Suppressor macrophage treated with lipopolysaccharide for 4 hours (primary cell): ENCODE measurements at regions not wholly inside any gene's neighbourhood (a gene's known extent, or its start where the extent isn't known, plus 50 kb on each side); places are given as distances from the start of the nearest gene placed in this dataset.

Experiments used
- DNase-seq: peaks from one replicate; pipeline ENCODE4 v3.0.0-alpha.2; 2020

DNA sequence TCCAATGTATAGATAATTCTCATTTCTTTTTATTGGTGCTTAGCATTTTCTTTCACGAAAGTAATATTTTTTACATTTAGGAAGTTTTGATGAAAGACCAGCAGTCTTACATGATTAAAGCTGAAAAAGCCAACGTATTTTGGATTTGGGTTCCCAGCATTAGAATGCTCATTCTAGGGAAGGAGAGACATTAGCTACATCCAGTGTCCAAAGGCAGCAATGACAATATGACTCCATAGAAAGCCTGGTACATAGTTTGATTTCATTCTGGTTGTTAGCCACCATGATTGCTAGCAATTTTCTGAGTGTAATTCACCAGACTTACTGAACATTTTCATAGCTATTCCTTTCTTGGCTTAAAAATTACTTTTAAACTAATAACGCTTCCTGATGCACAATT, 1397.5 kb downstream of the PCDH7 start:
- no peak for DNase-seq

DNA sequence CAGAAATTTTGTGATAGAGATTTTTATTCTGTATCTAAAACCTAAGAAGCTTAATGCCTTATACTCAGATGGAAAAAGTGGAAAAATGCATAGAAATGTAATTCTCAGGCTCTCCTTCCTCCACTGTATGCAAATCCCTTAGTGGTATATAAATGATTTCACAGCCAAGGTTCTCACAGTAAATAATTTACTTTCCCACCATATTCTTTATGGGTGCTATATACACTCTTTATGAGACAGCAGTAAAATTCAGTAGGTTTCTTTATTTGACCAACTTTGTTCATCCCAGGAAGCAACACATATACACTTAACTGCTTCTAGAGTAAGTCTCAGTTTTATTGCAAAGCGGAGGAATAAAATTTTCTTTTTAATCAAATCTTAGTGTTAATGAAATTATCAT, 1399.7 kb downstream of the PCDH7 start:
- DNase-seq = no peak

DNA sequence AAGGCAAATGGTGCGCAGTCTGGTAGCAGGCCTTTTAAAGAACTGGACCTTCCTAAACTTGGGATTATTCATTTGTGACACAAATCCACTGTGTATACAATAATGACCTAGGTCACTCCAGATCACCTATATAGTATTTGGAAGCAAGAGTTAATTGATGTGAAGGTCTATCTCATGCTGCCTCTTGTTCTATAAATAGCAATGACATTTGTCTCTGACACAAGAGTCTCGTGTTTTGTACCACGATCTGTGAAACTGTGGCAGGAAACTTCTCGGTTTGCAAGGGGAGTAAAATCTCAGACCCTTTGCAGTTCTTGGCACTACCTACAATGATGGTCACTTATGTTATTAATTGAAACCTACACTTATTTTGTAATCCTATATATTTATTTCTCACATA, 1408.4 kb downstream of the PCDH7 start:
- DNase-seq = no peak

DNA sequence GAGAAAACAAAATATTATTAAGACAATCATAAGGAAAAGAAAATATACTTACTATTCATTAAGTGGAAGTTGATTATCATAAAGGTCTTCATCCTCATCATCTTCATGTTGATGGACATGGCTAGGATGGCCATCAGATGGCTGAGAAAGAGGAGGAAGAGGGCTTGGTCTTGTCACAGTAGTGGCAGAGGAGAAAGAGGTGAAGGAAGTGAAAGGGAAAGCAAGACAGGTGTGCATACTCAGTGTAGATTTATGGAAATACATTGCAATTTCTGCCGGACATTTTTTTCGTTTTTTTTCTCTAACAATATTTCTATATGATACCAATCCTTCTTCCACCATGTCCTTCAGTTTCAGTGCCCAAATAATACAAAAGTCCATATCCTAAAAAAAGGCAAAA, 1409.8 kb downstream of the PCDH7 start:
- no peak for DNase-seq

DNA sequence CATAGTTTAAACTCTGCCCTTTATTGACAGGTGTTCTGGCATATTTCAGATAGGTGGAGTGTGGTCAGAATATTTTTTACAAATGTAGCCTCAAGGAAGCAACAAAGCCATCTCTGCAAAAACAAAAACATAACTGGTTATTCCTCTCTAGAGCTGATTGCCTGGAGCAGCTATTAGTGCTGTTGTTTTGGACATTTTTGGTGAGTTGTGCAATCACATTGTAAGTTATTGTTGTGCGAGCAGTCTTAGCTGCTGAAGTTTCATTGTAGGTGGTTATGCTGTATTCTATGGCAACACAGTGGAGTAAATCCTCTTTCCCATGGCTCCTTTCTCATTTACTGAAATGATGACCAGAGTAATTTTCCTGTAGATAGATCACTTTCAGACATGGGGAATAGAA, 1413.0 kb downstream of the PCDH7 start:
- DNase-seq = no peak

DNA sequence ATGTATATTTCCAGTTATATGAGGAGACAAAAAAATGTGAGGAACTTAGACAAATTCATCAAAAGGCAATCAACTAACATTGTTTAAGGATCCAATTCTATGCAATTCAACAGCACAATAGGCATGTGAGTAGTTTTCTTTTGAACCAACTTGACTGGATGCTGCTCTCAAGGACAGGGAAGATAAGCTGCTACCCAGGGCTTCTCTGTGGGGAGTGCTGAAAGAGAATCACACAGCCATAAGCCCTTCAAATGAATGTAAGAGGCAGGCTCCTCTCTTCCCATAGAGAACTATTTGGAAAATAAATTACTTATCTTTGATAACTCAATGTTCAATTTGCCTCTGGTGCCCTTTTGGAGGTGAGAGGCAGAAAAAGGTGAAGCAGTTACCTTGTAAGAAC, 1413.6 kb downstream of the PCDH7 start:
- no peak for DNase-seq

DNA sequence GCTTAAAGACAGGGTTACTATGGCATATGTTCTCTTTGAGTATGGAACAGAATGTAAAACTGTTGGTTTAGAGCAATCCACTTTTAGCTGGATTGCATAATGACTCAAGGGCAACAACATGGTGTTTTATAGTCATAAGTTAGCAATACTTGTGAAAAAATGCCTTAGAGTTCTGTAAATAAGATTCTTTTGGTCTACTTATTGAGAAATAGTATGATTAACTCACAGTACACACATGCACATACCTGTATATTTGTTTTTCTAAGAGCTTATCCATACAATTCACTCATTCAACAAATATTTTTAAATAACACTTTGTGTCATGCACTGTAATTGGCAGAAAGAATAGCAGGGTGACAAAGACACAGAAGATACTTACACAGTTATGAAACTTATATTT, 1415.5 kb downstream of the PCDH7 start:
- DNase-seq = no peak

DNA sequence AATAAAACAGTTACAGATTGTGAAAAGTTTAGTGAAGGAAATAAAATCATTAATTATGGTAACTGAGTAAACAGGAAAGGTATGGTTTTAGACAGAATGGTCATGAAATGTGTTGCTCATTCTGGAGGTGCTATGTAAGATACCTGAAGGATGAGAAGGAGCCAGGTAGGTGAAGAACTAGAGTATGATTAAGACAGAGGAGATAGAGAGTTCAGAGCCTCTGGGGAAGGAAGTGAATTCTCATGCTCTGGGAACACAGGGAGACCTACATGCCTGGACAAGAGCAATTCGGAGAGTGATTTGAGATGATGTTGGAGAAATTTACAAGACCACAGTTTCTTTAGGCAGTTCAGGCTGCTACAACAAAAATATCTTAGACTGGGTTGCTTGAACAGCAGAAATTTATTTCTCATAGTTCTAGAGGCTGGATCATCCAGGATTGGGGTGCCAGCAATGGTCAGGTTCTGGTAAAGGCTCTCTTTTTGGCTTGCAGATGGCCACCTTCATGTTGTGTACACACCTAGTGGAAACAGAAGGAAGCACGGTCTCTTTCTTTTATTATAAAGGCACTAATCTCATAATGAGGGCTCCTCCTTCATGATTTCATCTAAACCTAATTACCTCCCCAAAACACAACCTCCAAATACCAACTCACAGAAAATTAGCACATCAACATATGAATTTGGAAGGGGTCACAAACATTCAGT, 1416.1 kb downstream of the PCDH7 start:
- no peak for DNase-seq

DNA sequence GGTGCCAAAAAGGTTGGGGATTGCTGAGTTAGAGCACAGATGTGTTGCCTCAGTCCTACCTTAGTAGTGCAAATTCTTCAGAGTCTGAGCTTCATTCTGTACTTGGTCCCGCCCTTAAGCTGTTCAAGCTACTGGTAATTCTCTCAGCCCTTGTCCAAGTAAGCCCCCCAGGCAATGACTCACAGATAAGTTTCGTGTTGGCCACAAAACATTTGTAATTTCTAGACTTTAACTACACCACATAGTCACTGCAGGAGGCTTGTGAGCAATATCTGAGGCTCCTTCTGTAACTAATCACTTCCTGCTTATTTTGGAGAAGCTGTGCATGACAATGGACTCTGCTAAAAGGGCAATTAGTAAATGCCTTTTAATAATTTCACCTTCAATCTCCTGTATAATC, 1420.5 kb downstream of the PCDH7 start:
- no peak for DNase-seq

DNA sequence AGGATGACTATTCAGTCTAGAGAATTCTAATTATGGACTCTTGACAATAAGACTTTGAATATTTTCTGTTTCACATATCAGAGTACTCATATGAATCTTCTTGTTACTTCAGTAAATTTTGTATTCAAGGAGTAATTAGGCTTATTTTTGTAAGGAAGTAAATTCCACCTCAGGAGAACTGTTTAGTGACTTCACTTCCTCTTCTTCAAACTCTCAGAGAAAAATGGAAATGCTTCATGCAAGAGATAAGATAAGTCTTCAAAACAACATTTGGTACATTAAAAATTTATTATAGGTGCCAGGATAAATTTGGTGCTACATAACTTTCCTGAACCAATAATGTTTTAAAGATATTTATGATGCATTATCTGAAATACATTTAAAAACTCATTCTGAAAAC, 1421.9 kb downstream of the PCDH7 start:
- DNase-seq = no peak

DNA sequence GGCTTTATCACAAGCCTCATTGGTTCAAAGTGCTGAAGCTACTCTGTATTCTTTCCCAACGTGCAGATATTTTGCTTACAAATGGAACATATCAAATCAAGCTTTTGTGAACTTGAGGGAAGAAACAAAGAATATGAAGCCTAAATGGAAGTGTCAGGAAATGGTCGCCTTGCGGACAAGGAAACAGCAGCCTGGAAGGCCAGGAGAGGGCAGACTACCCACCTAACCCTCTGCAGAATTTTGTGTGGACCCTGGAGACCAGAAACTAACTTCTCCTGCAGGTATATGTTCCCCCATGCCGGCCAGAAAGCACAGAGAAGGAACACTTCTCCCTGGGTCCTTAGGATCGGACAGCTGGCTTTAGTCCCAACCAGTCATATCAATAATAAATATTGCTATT, 1425.8 kb downstream of the PCDH7 start:
- DNase-seq = no peak

DNA sequence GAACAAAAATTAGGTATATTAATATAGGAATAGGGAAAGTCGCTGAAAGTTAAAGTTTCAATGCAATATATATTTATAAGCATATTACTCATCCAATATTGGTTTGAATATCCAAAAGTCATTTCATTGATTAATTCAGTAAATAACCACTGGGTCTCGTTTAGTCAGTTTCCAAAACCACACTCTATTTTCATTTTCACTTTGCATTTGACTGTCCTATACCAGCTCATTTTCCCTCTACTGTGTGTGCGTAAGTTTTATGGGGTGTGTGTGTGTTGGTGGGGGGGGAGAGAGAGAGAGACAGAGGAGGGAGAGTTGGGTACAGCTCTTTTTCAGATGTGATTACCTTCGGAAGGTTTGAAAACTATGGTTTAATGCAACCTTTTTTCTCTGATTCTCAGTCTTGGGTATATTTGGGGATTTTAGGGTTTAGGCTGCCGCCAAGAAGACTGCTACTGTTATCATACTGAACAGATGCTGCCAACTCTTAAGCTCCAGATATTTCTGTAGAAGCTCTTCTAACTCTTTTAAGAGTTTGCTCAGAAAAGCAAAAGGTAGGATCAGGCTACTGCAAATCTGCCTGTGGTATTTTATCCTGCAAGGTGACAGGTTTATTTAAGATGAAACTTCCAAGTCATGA, 1427.4 kb downstream of the PCDH7 start:
- no peak for DNase-seq

DNA sequence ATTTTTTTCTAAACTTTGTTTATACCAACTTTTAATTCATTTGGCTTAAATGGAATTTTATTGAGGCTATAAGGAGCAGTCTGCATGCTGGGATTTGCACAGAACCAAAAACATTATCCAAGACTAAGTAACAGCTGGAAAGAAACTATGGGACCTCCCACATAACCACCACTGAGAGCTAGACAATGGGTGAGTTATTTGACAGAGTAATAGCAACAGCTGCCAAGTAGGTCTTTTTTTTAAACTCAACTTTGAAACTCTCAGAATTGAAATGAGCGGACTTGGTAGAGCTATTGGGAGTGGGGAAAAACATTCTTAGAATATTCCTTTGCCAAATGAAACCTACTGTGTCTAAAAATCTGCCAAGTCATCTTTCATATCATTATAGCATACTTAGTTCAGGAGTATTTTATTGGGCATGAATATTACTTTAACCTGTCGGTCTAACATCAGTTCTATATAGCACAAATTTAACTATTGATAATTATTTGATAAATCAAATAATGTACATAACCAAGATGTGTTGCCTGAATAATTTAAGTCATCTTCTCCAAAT, 1428.0 kb downstream of the PCDH7 start:
- no peak for DNase-seq

DNA sequence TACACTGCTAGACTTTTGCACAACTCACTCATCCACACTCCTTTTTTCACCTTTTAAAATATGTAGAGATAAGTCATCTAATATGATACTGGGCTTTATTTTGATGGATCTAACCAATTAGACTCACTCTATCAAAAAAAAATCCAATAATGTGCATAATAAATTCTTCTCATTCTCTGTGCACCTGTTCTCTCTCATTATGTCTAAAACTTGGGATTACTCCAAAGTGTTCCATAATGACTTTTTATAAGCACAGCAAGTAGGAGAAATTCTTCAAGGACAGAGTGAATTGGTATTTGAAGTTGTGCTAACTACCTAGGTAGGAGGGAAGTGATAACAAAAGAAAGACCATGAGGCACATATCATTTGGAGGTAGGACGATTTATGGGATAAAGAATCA, 1438.8 kb downstream of the PCDH7 start:
- DNase-seq = no peak

DNA sequence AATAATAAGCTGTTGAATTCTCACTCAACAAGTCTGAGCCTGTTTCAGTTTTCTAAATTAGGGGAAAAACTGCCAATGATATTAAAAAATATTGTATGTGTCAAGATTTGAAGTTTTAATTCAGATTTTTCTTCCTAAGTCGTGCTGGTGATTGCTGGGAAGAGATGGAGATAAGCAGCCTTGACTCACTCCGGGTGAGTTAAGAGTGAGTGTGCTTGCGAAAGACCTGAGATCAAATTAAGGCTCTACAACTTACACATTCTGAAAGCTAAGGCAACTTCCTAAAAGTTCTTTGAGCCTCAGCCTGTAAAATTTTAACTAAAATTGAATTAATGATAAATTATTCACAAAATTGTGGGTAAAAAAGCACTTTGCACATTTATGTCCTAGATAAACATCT, 1441.2 kb downstream of the PCDH7 start:
- DNase-seq = no peak

DNA sequence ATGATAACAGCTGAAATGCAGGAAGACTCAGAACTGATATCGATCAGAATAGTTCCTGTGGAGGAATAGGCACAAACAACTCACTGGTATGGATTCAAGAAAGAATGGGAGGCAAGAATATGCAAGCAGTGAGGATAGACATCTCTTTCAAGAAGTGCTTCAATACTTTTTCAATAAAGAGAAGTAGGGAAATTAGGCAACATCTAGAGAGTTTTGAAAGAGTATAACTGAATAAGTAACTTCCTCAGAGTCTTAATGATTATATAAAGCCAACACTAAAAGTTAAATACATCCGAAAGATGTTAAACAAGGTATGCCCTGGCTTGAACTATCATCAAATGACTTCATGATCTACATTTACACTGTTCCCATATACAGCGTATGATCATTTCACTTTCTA, 1443.0 kb downstream of the PCDH7 start:
- DNase-seq = no peak

DNA sequence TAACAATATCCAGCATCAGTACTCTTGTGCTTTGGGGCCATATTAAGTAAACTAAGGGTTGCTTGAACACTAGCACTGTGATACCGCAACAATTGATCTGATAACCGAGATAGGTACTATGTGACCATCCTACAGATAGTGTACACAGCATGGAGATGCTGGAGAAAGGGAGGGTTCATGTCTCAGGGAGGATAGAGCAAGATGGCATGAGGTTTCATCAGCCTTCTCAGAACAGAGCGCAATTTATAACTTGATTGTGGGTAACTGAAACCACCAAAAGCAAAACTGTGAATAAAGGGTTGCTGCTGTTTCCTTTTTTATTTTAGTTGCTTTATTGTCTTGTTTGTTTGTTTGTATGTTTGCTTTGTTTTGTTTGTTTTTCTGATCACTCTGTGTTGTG, 1449.7 kb downstream of the PCDH7 start:
- no peak for DNase-seq

DNA sequence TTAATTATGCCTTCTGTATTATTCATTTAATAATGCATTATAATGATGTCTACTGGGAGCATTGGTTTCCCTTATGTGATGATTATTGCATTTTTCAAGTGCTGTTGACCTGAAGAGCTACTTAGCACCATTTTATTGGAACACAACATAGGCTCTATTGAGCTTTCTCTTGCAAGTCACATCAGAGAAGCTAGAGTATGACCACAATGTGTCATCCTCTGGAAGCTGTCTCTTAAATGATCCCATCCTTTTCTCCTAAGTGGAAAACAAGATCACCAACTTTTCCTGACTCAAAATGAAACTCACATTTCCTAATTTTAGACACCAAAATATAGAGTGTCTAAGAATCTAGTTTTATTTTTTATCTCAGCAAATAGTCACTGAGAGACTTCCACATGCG, 1451.9 kb downstream of the PCDH7 start:
- no peak for DNase-seq

DNA sequence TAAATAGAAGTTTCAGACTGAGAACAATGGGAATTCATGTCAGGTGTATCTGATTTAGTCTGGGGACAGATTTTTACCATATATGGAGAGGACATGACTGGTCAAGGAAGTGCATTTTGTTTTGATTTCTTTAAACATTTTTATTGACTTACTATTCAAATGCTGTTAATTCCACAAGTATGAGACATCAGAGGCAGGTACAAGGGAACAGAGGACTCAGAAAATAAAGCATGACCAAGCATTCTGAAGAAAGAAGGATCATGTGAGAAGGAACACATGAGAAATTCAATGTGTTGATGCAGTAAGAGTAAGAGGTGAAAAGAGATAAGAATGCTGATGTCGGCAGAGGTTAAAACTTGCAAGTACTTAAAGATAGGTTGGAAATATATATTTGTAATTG, 1452.6 kb downstream of the PCDH7 start:
- DNase-seq = no peak

DNA sequence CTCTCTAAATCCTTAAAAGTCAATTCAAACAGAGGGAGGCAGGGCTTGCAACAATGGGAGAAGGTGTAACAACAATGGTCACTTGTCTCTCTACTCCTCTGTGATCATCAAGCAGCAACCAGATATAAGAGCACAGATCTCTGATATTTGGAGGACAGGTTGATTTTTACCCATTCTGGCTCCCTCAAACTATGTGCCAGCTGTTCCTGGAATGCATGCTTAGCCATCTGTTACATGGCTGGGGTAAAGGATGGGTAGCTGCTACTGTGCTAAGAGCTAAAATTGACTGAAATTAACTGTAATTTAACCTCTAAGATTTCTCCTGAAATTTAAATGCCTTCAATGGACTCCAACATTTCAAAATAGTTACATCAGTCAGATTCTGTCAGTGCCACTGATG, 1459.9 kb downstream of the PCDH7 start:
- no peak for DNase-seq

DNA sequence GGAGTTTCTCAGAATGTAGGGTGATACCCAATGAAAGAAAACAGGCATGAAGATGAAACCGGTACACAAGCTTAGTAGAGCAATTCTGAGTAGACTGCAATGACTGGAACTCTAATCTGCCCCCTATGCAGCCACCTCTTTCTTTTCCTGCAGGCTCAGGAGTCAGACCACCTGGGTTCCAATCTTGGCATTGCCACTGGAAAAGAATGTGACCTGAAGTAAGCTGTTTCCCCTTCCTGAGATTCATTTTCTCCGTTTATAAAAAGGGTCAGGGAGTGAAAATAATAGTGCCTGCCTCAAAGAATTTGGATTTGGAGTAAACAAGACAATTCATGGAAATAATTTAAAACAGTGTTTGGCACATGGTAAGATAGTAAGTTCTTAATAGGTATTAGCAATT, 1464.0 kb downstream of the PCDH7 start:
- no peak for DNase-seq

DNA sequence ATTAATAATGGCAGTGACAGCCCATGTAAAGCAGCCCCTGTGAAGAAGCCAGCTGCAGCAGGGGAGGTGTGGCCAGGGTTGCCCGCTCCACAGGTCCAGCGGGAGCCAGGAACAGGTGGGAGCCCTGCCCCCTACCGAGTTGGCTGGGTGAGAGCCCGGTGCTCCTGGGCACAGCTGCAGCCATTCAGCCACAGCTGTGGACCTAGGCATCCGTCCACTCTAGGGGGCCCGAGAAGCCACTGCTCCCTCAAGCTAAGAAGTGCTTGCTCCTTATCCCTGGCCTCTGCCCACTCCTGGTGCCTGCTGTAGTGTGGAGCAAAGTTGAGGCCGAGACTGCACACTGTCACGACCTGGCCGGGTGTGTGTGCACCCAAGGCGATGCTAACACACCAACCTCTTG, 1469.0 kb downstream of the PCDH7 start:
- DNase-seq = no peak

DNA sequence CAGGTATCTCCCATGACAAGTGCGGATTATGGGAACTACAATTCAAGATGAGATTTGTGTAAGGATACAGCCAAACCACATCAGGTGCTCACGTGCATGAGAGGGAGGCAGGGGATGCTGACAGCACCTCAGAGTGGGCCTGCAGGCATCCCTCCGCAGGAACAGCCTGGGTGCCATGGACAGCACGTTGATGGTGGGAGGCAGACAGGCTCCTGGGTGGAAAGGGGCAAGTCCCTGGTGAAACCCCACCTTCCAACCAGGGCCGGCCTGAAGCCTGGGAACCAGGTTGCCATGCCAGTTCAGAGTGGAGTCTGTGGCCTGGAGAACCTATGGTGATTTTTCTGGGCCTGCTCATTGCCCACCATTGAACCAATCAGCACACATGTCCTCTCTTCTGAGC, 1469.6 kb downstream of the PCDH7 start:
- DNase-seq = no peak

DNA sequence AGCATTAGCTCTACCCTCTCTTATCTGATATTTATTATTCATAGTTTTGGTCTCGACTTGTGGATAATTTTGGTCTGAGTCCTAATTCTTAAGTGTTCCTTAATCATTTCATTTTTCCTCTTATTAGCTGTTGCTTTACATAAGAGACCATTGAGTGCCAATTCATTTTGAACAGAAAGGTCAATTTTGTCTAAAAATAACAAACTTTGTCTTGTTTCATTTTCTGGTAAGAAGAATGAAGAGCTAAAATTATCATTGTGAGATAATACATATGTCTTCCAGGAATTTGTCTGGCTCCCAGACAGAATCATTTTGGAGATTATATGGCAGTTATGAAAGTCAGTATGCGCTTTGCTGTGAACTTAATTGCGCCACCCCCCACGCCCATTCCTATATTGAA, 1471.8 kb downstream of the PCDH7 start:
- DNase-seq = no peak

DNA sequence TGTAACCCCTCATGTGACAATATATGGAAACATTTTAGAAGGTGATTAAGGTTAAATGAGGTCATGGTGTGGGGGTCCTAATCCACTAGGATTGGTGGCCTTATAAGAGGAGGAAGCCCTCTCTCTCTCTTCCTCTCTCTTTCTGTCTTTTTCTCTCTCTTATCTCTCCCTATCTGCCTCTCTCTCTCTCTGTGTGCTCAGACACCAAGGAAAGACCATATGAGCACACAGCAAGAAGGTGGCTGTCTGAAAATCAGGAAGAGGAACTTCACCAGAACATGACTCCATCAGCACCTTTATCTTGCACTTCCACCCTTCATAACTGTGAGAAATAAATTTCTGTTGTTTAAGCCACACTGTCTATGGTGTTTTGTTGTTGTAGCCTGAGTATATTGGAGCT, 1472.2 kb downstream of the PCDH7 start:
- no peak for DNase-seq
